Vagina (tissue), 2 donors: ENCODE measurements at regions not wholly inside any gene's neighbourhood (a gene's known extent, or its start where the extent isn't known, plus 50 kb on each side); places are given as distances from the start of the nearest gene placed in this dataset.

Experiments
- DNase-seq, 2 donors: peaks; one replicate each; pipeline ENCODE4 v3.0.0-alpha.2; 2017; ENCODE audit errors: extremely low spot score in 2 of 2
- H3K27ac ChIP-seq: fragments of 200-600 bp; sonication (generic); one replicate; pipeline ENCODE4 v1.5.1; 2019
- H3K27me3 ChIP-seq: fragments of 200-600 bp; sonication (generic); one replicate; pipeline ENCODE4 v1.5.1; 2019
- H3K36me3 ChIP-seq, 2 donors: fragments of 200-600 bp; sonication (generic); one replicate each; pipeline ENCODE4 v1.5.1; 2017 to 2019
- H3K4me1 ChIP-seq: fragments of 200-600 bp; sonication (generic); one replicate; pipeline ENCODE4 v1.5.1; 2019
- H3K4me3 ChIP-seq, 2 donors: fragments of 200-600 bp; sonication (generic); 1 replicate in 1 of 2; 2 replicates in 1 of 2; pipeline ENCODE4 v1.5.1; 2016 to 2019
- H3K9me3 ChIP-seq: fragments of 200-600 bp; sonication (generic); one replicate; pipeline ENCODE4 v1.5.1; 2019
- POLR2A ChIP-seq, 2 donors: fragments of 450-650 bp; IDR thresholded peaks; one replicate each; pipeline ENCODE4 v1.6.1; 2017; ENCODE audit warnings: antibody characterized with exemption in 2 of 2, mild to moderate bottlenecking in 2 of 2, moderate library complexity in 2 of 2
- POLR2AphosphoS5 ChIP-seq, 2 donors: sonication (generic); formaldehyde crosslinking; IDR thresholded peaks; one replicate each; pipeline ENCODE4 v1.9.0; 2017; ENCODE audit warnings: antibody characterized with exemption in 2 of 2, mild to moderate bottlenecking in 2 of 2, low read depth in 1 of 2; ENCODE audit not compliant: insufficient read depth in 1 of 2
- intact Hi-C: fragments of 100-400 bp; cut with DNase I; formaldehyde crosslinking; loops from one replicate; pipeline ENCODE4 v1.15.1; 2023
- TF ChIP-seq, protein P1 (sequence below), 3 experiments: fragments of 450-650 bp in 2 of 3; fragments of 200-600 bp in 1 of 3; sonication (generic) in 1 of 3; IDR thresholded peaks; one replicate each; pipeline ENCODE4 v1.5.1; 2017 to 2019; ENCODE audit warnings: antibody characterized with exemption in 3 of 3, mild to moderate bottlenecking in 2 of 3, moderate library complexity in 2 of 3

DNA sequence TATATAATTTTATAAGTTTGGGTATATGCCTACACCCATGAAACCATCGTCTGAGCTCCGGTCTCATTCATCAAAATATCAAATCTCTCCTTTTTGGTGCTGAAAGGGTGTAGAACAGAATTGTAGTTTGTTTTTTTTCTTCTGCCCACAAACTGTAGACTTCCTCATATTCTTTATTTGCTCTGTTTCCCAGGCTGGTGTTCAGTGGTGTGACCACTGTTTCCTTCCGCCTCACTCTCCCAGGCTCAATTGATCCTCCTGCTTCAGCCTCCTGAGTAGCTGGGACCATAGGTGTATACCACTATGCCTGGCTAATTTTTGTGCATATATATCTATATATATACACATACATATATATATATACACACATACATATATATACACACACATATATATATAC, 139.6 kb upstream of the HCRTR2 start:
- Histone ChIP-seq H3K27me3 (no peaks in the 10 kb centered on the region), H3K27ac (no peak overlapping the region), H3K4me3 (no peak overlapping the region), H3K9me3 (no peaks in the 10 kb centered on the region), H3K36me3 (no peaks in the 10 kb centered on the region), H3K4me1 (no peaks in the 10 kb centered on the region)
- DNase-seq: no peak
- TF ChIP-seq POLR2AphosphoS5 (IDR thresholded peaks at IDR 0.05; ENCODE audit: insufficient read depth in 1 of 2, low read depth in 1 of 2): no peak
- TF ChIP-seq, protein P1, sequence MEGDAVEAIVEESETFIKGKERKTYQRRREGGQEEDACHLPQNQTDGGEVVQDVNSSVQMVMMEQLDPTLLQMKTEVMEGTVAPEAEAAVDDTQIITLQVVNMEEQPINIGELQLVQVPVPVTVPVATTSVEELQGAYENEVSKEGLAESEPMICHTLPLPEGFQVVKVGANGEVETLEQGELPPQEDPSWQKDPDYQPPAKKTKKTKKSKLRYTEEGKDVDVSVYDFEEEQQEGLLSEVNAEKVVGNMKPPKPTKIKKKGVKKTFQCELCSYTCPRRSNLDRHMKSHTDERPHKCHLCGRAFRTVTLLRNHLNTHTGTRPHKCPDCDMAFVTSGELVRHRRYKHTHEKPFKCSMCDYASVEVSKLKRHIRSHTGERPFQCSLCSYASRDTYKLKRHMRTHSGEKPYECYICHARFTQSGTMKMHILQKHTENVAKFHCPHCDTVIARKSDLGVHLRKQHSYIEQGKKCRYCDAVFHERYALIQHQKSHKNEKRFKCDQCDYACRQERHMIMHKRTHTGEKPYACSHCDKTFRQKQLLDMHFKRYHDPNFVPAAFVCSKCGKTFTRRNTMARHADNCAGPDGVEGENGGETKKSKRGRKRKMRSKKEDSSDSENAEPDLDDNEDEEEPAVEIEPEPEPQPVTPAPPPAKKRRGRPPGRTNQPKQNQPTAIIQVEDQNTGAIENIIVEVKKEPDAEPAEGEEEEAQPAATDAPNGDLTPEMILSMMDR (IDR thresholded peaks at IDR 0.05): no peak
- no peak for TF ChIP-seq POLR2A (IDR thresholded peaks at IDR 0.05)
- intact Hi-C loops: no loop called here

- TF ChIP-seq POLR2A (IDR thresholded peaks at IDR 0.05): no peak
- no peak for TF ChIP-seq POLR2AphosphoS5 (IDR thresholded peaks at IDR 0.05; ENCODE audit: insufficient read depth in 1 of 2, low read depth in 1 of 2)
- Histone ChIP-seq H3K9me3 (no peaks in the 10 kb centered on the region), H3K36me3 (no peaks in the 10 kb centered on the region), H3K27ac (no peak overlapping the region), H3K4me3 (no peak overlapping the region), H3K4me1 (no peaks in the 10 kb centered on the region), H3K27me3 (no peaks in the 10 kb centered on the region)
- intact Hi-C loops: no loop called here
- no peak for DNase-seq
Measured at GRCh38 chr6:55040102-55040848, 134.0 kb upstream of the HCRTR2 start.

- intact Hi-C loops: no loop called here
- DNase-seq: no peak
- H3K4me1 ChIP-seq: no peaks in the 10 kb centered on the region
- TF ChIP-seq, protein P1 (IDR thresholded peaks at IDR 0.05): no peak
- TF ChIP-seq POLR2A (IDR thresholded peaks at IDR 0.05): no peak
- TF ChIP-seq POLR2AphosphoS5 (IDR thresholded peaks at IDR 0.05; ENCODE audit: insufficient read depth in 1 of 2, low read depth in 1 of 2): no peak
- no peak overlapping the region for H3K4me3 ChIP-seq
- H3K27ac ChIP-seq: no peak overlapping the region
- no peaks in the 10 kb centered on the region for H3K9me3 ChIP-seq
- no peaks in the 10 kb centered on the region for H3K27me3 ChIP-seq
- no peaks in the 10 kb centered on the region for H3K36me3 ChIP-seq
Measured at GRCh38 chr6:55046869-55047422, 127.4 kb upstream of the HCRTR2 start.

GRCh38 chr6:55047451-55048044, 126.8 kb upstream of the HCRTR2 start:
- no peak for TF ChIP-seq POLR2A (IDR thresholded peaks at IDR 0.05)
- TF ChIP-seq POLR2AphosphoS5 (IDR thresholded peaks at IDR 0.05; ENCODE audit: insufficient read depth in 1 of 2, low read depth in 1 of 2): no peak
- TF ChIP-seq, protein P1 (IDR thresholded peaks at IDR 0.05): no peak
- Histone ChIP-seq H3K4me1 (no peaks in the 10 kb centered on the region), H3K36me3 (no peaks in the 10 kb centered on the region), H3K4me3 (no peak overlapping the region), H3K27me3 (no peaks in the 10 kb centered on the region), H3K9me3 (no peaks in the 10 kb centered on the region), H3K27ac (no peak overlapping the region)
- intact Hi-C loops: no loop called here
- no peak for DNase-seq

- TF ChIP-seq, protein P1 (IDR thresholded peaks at IDR 0.05): no peak
- TF ChIP-seq POLR2AphosphoS5 (IDR thresholded peaks at IDR 0.05; ENCODE audit: insufficient read depth in 1 of 2, low read depth in 1 of 2) (no peak), POLR2A (IDR thresholded peaks at IDR 0.05) (no peak)
- Histone ChIP-seq H3K27ac (no peak overlapping the region), H3K4me1 (no peaks in the 10 kb centered on the region), H3K9me3 (no peaks in the 10 kb centered on the region), H3K4me3 (no peak overlapping the region), H3K36me3 (no peaks in the 10 kb centered on the region), H3K27me3 (no peaks in the 10 kb centered on the region)
- intact Hi-C loops: no loop called here
- DNase-seq: no peak
Measured at GRCh38 chr6:55049866-55050265, 124.4 kb upstream of the HCRTR2 start.
